ENCODE measurements at regions not wholly inside any gene's neighbourhood (a gene's known extent, or its start where the extent isn't known, plus 50 kb on each side); places are given as distances from the start of the nearest gene placed in this dataset.

GRCh38 chr19:31054430-31054829 is 294.8 kb downstream of the TSHZ3 start:
- TF ChIP-seq CTCF (IDR thresholded peaks at IDR 0.05) (peak; percentile 61), SIN3A (IDR thresholded peaks at IDR 0.05; ENCODE audit: borderline replicate concordance, insufficient read depth, low read depth, low read length) (no peak)

All from Panc1 (cell line).